Amniotic epithelial cell (primary cell): ENCODE measurements at regions not wholly inside any gene's neighbourhood (a gene's known extent, or its start where the extent isn't known, plus 50 kb on each side); places are given as distances from the start of the nearest gene placed in this dataset.
A peak's percentile ranks its signal among the peaks of the same experiment; 100 is the strongest.

Experiments used
- DNase-seq: peaks from one replicate; pipeline ENCODE4 v3.0.0-alpha.2; 2010; ENCODE audit warnings: low read depth

DNA sequence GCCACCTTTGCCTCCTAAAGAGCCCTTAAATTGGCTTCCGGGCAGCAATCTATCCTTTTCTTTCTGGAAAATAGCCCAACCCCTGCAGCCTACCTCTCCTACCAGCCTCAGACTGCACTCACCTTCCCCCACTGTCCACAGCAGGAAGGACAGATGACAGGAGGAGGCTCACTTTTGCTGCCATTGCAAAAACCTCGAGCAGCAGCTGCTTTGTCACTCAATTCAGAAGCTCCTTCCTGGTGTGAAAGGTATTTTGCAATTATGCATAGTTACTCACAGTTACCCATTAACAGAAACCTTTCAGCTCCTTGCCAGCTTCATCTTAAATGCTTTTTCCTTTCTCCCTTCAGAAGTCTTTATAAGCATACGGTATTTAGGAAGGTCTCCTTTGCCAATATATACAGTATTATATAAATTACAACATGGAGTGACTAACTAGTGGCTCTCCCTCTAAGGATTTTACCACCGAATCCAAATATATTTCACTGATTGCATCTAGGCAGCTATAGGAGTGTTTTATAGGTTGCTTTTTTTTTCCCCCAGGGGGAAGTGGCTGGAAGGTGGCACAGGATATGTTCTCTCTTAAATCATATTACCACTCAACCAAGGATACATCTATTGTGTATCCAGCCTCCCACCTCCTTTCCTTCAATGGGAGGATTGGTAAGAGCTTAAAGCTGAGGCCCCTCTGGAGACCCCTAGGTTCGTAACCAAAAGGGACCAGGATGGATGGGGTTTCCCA is 142.1 kb upstream of the IPO9 start:
- DNase-seq: no peak

DNA sequence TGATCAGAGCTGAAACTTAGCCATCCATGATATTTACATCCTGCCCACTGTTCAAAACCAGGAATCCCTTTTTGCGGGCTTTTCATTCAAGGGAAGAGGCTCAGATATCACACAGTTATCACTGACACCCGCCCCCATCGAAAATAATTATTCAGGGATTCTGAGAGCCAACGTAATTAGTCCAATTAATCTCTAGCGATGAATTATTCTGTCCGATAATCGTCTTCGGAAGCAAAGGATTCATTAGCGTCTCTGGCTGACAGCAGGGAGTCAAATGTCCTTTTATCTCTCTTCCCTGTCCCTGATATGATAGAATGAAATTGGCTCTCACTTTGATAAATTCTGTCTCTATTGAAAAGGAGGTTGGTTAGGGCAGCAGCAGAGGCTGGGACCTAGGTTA is 140.4 kb upstream of the IPO9 start:
- DNase-seq: no peak

DNA sequence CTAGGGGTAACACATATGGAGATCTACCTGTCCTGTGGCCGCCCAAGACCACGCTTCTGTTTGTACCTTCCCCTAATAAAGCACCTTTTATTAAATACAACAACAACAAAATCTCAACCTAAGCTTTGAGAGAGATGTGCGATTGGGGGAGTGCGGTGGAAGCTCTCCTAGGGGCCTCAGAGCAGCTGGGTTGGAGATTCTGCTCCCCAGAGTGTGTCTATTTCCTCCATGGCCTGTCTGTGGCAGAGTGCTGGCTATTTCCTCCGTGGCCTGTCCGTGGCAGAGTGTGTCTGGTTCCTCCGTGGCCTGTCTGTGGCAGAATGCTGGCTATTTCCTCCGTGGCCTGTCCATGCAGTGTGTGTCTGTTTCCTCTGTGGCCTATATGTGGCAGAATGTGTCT is 139.3 kb upstream of the IPO9 start:
- DNase-seq: no peak

DNA sequence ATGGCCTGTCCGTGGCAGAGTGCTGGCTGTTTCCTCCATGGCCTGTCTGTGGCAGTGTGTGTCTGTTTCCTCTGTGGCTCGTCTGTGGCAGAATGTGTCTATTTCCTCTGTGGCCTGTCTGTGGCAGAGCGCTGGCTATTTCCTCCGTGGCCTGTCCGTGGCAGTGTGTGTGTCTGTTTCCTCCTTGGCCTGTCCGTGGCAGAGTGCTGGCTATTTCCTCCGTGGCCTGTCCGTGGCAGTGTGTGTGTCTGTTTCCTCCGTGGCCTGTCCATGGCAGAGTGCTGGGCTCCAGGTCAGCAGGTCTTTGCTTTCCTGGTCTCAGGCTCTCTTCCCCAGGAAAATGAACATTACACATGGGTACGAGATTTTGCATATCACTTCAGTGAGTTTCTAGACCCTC is 138.4 kb upstream of the IPO9 start:
- DNase-seq: no peak

DNA sequence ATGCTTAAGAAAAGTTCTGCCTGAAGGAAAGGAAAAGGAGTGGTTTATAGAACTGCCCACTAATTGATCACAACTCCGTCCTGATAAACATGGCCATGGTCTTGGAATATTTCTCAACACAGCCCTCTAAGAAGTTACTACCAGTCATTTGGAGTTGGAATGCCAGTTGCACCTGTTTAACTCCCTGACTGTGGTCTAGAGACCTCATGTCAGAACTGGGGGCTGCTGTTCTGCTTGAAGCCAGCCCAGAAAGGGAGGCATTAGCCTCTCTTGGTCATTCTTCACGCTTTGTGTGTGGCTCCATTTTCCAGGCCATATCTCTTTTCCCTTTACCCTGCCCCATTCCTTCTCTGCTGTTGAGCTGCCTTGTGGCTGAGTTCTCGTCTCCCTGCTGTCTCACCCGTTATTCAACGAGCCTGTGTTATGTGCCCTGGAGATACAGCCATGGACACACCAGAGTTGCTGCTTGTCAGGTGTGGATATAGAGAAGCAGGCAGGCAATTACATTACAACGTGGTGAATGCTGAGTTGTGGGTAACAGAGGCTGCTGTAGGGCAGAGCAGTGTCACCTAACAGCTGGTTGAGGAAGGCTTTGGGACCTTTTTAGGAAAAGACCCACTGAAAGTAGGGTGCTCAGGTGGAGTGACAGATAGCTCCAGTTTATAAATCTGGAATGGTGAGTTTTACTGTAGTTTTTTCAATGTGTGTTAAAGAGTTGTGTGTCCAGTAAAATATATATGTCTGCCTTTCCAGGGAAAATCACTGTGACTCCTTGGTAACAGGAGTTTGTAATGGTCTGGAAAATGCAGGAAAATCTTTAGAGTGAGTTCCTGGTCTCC is 137.0 kb upstream of the IPO9 start:
- DNase-seq: no peak

DNA sequence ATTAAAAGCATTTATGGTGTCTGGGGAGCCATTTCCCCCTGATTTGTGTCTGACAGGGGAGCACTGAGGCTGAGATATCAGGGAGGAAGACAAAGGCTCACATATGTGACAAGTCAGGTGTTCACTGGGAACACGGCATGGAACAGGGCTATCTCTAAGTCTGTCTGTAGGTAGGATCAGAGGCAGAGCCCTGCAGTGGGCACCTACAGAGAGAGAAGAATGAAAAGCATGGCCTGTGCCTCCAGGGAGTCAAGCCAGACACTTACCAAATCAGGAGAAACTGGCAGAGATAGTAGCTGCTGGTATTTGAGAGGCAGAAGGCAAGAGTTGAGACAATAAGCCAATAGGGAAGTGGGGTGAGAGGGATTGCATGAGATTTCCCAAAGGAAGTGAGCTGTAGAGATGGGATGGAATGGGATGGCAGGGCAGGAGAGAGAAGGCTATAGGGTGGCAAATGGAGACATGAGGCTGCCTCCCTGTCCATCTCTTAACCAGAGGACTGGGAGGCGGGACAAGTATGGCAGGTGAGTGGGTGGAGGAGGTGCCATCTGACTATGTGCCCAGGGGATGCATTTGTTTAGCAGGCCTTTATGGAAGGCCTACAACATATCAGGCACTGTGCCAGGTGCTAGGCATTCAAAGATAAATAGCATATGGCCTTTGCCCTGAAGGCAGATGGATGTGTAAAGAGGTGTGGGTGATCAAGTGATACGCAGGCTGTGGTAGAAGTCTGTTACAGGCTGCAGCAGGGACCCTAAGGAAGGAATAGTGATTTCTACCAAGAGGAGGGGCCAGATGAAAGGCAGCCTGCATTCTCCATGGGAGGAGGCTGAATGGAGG is 136.2 kb upstream of the IPO9 start:
- DNase-seq: no peak

DNA sequence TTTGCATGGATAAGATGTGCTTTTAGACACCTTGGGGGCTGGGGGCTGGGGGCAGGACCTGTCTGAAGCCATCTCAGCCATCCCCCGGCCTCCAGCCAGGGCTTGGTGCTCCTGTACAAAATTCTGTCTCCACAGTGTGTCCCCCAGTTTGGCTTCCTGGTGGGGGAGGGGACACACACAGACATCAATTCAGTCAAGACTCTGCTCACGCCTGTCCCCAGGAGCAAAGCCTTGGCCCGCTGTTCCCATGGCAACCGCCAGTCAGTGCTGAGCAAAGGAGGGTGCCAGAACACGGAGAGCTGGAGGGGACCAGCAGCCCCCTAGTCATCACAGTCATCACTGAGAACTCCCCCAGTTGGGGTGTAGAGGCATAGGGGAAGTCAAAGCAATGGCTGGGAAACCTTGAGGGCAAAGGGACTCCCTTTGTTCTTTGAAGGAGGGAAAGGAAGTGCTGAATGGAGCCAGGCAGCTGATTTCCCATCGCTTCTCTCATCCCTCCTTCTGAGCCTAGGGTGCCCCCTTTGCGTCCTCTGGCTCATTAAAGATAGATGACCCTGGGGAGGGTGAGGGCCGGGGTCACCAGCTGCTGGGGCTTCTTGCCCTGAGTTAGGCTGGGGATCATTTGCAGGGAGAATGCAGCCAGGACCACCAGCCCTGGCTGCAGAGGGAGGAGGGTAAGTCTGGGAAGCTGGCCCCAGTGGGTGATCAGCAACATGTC is 134.9 kb upstream of the IPO9 start:
- no peak for DNase-seq

DNA sequence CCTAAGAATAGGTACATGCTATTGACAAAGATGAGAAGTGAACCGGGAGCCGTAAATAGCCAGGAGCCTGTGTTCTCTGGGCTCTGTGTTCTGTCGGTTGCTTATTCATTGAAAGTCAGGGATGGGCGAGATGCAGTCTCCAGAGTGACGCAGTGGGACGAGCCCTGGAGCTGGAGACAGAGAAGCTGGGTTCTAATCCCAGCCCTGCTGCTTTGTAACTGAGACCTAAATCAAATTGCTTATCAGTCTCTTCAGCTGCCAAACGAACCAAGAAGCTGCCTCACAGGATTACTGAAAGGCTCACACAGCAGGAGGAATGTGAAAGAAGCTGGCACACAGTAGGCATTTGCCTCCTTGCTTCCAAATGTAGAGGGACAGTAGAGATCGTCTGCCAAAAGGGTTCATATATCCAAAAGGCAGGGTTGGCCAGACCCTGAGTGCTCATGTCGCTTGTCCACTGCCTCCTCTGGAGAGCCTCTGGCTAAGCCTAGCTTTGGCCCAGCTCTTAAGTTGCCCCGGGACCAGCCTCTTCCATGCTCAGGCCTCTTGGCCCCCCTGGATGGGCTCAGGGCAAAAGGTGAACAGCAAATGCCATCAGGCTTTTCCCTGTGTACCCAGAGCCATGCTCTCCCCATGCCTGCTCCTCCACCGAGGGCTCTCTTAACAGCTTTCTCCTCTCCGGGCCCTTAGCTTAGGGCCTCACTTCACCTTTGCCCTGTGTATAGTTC is 134.2 kb upstream of the IPO9 start:
- DNase-seq: no peak

DNA sequence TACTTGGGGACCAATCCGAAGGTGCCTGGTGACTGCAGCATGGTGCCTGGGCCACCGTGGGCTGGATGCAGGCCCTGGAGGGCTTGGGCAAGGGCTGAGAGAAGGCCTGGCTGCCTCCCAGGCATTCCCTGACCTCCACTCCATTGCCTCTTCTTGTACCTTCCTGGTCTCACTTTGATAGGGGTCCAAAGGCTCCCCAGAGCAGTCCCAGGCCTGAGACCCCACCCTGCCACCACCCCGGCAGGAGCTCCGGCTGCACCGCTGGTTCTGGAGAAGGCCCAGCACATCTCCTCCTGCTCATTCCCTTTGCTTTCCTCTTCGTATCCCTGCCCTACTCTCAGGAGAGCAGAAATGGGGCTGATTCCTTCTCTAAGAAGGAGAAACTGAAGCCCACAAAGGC is 133.3 kb upstream of the IPO9 start:
- no peak for DNase-seq

DNA sequence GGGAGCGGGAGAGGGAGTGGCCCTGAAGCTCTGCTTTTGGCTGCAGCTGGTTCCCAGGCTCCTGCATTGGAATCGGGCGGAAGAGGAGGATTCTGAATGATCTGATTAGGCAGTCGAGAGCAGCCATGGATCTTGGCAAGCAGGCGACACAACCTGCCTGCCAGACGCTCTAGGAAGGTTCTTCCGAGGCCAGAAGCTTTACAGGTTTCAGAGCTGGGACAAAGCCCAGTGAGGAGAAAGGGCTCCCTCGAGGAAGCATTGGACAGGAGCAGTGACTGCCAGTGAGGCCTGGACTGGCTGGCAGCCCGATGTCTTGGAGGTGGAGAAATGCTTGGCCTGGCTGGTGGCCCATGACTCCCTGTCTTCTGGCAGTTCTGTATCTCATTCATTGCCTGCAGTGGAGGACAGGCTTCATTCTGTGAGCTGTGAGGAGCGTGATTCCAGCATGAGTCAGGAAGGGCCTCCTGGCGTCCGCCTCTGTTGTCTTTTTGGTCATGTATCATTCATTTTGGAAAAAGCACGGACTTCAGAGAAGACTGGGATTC is 132.7 kb upstream of the IPO9 start:
- DNase-seq: peak; percentile 83

DNA sequence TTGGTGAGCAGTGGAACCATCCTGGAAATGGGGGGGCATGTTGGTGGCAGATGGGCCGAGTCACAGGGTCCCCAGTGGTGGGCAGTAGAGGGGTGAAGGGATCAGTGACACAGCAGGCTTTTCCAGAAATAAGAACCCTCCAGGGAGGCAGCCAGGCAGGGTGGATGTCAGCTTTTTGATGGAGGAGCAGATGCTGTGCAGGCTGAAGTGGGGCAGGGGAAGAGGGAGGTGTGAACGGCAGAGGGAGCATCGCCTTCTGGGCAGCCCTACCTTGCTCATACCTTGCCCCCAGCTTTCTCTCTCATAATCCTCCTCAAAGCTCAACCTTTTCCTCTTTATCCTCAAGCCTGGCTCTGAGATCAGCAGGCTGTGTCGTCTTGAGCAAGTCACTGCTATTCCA is 131.8 kb upstream of the IPO9 start:
- DNase-seq: no peak

DNA sequence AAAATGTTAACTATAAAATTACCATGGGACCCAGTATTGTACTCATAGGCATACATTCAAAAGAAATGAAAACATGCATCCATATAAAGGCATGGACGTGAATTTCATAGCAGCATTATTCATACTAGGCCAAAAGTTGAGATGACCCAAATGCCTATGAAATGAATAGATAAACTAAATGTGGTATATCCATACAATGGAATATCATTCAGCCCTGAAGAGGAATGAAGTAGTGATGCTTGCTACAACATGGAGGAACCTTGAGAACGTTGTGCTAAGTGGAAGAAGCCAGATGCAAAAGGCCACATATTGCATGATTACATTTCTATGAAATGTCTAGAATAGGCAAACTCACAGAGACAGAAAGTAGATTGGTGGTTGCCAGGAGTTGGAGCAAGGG is 127.1 kb upstream of the IPO9 start:
- DNase-seq: no peak

DNA sequence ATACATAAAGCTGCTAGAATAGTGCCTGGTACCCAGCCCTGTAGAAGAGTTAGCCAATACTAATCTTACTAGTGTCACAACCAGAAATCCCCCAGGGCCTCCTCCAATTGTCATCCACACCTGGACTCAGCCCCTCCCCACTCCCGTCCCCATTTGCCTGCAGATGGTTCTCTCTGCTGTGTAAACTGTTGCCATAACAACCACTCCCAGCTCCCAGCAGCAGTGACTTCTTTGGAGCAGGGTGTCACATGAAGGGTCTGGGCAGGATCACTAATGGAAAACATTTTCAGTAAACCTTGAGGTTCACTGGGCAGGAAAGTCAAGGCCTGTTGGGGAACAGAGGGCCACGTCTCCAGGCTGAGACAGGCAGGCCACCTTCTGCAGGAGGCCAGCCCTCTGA is 126.0 kb upstream of the IPO9 start:
- DNase-seq: no peak

DNA sequence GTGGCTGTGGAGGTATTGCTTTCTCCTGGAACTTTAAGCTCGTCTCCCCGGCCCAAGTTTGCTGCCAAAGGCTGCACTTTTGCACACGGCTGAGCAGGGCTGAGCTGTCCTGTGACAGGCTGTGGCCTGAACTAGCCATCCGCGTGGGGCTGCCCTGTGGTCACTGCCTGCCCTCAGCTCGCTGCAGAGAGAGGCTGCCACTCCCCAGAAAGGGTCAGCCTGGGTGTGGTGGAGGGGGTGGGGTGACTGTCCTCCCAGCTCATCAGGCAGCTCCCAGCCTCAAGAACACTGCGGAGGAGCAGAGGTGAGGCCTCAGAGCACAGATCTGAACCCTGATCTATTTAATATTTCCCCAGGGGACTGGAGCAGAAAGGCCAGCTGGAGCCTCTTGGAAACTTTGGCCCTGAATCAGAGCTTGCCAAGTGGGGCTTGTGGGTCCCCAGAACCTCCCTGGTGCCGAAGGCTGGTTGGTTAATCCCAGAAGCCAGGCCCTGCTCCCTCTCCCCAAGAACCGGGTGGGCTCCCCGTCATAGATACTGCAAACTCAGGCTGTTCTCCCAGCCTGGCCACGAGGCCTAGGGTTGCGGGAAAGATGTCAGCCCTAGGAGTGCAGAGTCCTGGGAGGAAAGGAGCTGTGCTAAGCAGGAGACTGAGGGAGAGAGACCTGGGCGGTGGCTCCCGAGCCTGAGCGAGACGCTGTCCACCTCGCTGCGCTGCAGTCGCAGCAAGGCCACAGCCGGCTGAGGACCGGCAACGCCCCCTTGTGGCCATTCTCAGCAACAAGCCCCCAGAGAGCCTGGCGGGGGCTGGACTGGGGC is 125.1 kb upstream of the IPO9 start:
- peak; percentile 63 for DNase-seq

DNA sequence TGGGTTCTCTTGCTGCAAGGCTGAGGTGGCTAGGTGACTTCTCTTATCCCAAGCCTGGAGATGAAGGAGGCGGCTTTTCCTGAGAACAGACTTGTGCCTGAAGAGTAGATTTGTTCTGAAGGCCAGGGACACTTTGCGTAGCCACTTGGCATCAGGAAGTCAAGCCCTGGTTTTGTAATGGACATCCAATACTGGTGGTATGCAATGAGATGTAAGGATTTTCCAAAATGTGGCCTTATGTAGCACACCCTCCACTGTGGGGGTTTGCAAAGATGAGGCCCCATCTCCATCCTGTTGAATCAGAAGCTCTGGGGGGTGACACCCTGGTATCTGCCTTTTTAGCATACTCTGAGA is 124.5 kb upstream of the IPO9 start:
- no peak for DNase-seq

DNA sequence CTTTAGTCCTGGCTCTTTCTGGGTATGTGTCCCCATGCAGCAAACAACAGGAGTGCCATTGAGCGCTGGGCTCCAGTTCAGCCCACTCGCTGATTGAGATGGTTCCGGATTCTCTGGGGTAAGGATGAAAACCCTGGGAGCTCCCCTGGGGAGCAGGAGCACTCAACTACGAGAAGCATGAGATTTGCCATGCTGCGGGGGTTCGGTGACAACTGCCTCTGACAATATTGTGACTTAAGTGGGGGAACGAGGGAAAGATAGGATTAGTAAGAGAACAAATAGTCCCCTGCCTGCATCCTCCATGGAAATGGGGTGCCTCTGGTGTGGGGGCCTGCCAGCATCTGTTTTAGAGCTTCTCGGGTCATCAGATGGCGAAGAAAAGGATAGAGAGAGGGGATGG is 123.6 kb upstream of the IPO9 start:
- DNase-seq: no peak

DNA sequence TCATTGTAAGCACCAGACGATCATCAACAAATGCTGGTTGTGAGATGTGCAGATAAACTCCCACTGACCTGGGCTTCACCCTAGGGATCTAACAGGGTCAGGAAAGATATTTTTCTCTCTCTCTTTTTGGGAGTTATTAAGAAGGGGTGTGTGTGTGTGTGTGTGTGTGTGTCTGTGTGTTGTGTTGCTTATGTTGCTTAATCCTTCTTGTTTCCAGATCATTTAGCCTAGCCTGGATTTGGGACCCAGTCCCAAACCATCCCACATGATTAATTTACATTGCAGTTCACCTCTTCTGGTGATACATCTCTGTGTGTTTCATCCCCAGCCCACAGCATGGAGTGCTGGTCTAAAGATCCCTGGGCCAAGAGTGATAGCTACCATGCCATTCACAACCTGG is 122.8 kb upstream of the IPO9 start:
- peak; percentile 54 for DNase-seq

DNA sequence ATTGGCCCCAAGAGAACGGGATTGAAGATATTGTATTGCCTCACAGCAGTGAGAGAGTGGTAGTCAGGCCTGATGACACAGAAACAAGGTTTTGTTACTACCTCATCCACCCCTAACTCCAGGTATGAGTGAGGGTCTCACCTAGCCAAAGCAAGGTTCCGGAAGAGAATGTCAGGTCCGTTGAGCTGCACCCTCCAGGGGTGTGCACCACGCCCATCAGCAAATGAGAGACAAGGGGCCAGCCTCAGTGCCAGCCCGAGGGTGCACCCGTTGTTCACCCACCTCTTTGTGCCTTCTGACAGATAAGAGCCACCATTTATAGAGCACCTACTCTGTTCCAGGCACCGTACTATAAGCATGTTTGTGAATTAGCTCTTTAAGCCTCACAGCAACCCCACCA is 121.9 kb upstream of the IPO9 start:
- no peak for DNase-seq

DNA sequence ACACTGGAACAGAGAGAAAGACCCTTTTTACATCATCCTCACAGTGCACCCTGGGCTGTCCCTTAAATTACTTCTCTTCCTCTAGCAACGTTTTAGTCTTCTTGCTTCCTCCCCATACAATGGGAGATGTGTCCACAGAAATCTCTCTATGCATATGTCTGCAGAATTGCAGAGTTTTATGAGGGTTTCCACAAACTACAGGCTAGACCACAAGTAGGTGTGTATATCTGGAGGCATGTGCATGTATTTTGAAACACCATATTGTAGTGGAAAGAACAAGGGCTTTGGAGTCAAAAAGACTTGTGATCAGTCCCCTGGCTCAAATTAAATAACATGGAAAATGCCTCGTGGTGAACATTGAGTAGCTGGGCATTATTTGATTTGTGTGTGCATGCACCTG is 121.3 kb upstream of the IPO9 start:
- peak; percentile 38 for DNase-seq

DNA sequence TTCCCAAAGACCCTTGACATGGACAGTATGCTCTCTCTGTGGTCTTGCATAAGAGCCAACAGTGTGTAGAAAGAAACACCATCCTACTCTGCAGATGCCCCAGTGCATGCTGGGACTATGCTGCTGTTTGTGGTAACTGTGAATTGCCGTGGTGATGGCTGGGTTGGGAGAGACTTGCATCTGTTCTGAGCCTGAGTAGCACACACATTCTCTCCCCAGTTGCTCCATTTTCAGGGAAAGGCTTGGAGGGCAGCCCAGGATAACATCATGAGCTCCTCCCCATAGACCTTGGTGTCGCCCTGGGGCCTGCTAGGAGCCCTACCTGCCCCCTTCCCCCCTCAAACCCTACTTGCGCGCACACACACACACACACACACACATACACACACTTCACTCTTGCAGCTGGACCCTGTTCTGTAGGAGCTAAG is 120.9 kb upstream of the IPO9 start:
- peak; percentile 90 for DNase-seq
